DOHH2 (cell line): ENCODE measurements at regions not wholly inside any gene's neighbourhood (a gene's known extent, or its start where the extent isn't known, plus 50 kb on each side); places are given as distances from the start of the nearest gene placed in this dataset.

Experiments
- CTCF ChIP-seq: fragments of 200-600 bp; sonication (generic); IDR thresholded peaks from one replicate; pipeline ENCODE4 v1.5.1; 2014; ENCODE audit warnings: antibody characterized with exemption, mild to moderate bottlenecking, low read depth, low read length; ENCODE audit not compliant: poor library complexity, severe bottlenecking
- EZH2phosphoT487 ChIP-seq: fragments of 200-600 bp; sonication (generic); IDR thresholded peaks from 2 replicates; pipeline ENCODE4 v1.6.1; 2017; ENCODE audit warnings: borderline replicate concordance, mild to moderate bottlenecking, antibody characterized with exemption, low read length, moderate library complexity, mixed read lengths

- TF ChIP-seq CTCF = no peak
- no peak for TF ChIP-seq EZH2phosphoT487
Observed at GRCh38 chr3:80836395-80836794, 925.0 kb downstream of the GBE1 start.
